ENCODE measurements at regions not wholly inside any gene's neighbourhood (a gene's known extent, or its start where the extent isn't known, plus 50 kb on each side); places are given as distances from the start of the nearest gene placed in this dataset.

DNA sequence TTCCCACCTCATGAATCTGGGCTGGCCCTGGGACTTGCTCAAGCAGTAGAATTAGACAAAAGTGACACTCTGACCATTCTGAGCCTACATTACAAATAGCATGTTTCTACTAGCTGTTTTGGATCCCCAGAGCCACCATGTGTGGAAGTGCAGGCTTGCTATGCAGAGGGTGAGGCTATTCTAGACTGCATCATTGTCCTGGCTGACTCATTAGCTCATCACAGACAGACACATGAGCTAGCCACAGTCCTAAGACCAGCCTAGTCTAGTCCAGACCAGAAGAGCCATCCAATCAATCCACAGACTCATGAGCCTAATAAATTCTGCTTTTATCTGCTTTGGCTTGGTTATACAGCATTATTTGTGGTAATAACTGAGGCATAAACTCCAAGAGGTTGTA, 351.9 kb downstream of the PRELID2 start:
- TF ChIP-seq EZH2phosphoT487 (IDR thresholded peaks at IDR 0.05; ENCODE audit: insufficient read depth, low read depth) = no peak
- TF ChIP-seq EZH2 (IDR thresholded peaks at IDR 0.05; ENCODE audit: insufficient read depth, poor library complexity, severe bottlenecking) = no peak
